ENCODE measurements at regions not wholly inside any gene's neighbourhood (a gene's known extent, or its start where the extent isn't known, plus 50 kb on each side); places are given as distances from the start of the nearest gene placed in this dataset.
"Not testable (repeated sequence)": the region's sequence is repeated elsewhere in the genome, so short reads cannot be mapped to it uniquely, and the experiment has no call there.

GRCh38 chr1:104636581-104636980 lies 886.9 kb downstream of the AMY1C start:
- TF ChIP-seq TAF1 (IDR thresholded peaks at IDR 0.05; ENCODE audit: borderline replicate concordance, low read depth, low read length): no peak
- TF ChIP-seq POLR2AphosphoS5 (IDR thresholded peaks at IDR 0.05; ENCODE audit: low read depth, low read length): no peak
- TF ChIP-seq POLR2A (IDR thresholded peaks at IDR 0.05; ENCODE audit: low read depth, low read length): no peak
- no peak for FAIRE-seq
- DNase-seq (ENCODE audit: insufficient read length): no peak

- TF ChIP-seq TAF1 (IDR thresholded peaks at IDR 0.05; ENCODE audit: borderline replicate concordance, low read depth, low read length) (no peak), POLR2A (IDR thresholded peaks at IDR 0.05; ENCODE audit: low read depth, low read length) (no peak)
- no peak for FAIRE-seq
Measured at GRCh38 chr1:104646233-104646632, 896.5 kb downstream of the AMY1C start.

GRCh38 chr1:104648269-104648691 lies 898.6 kb downstream of the AMY1C start:
- peak; percentile 79 for FAIRE-seq
- TF ChIP-seq TAF1 (IDR thresholded peaks at IDR 0.05; ENCODE audit: borderline replicate concordance, low read depth, low read length) (no peak), POLR2AphosphoS5 (IDR thresholded peaks at IDR 0.05; ENCODE audit: low read depth, low read length) (no peak), POLR2A (IDR thresholded peaks at IDR 0.05; ENCODE audit: low read depth, low read length) (no peak)
- no peak for DNase-seq (ENCODE audit: insufficient read length)

More at GRCh38 chr1:104646233-104646632, 896.5 kb downstream of the AMY1C start:
- no peak for DNase-seq (ENCODE audit: insufficient read length)

GRCh38 chr1:104664374-104664773 lies 914.7 kb downstream of the AMY1C start:
- not testable (repeated sequence) for FAIRE-seq

GRCh38 chr1:104665300-104665699 lies 915.6 kb downstream of the AMY1C start:
- DNase-seq (ENCODE audit: insufficient read length) (no peak), FAIRE-seq (no peak)

More at GRCh38 chr1:104664374-104664773, 914.7 kb downstream of the AMY1C start:
- DNase-seq (ENCODE audit: insufficient read length): not testable (repeated sequence)

GRCh38 chr1:104671684-104672353 lies 922.1 kb downstream of the AMY1C start:
- DNase-seq (ENCODE audit: insufficient read length) (no peak), FAIRE-seq (no peak)
- TF ChIP-seq TAF1 (IDR thresholded peaks at IDR 0.05; ENCODE audit: borderline replicate concordance, low read depth, low read length): no peak
- no peak for TF ChIP-seq POLR2AphosphoS5 (IDR thresholded peaks at IDR 0.05; ENCODE audit: low read depth, low read length)
- TF ChIP-seq POLR2A (IDR thresholded peaks at IDR 0.05; ENCODE audit: low read depth, low read length): no peak

More at GRCh38 chr1:104665300-104665699, 915.6 kb downstream of the AMY1C start:
- no peak for TF ChIP-seq POLR2AphosphoS5 (IDR thresholded peaks at IDR 0.05; ENCODE audit: low read depth, low read length)
- TF ChIP-seq POLR2A (IDR thresholded peaks at IDR 0.05; ENCODE audit: low read depth, low read length): no peak
- TF ChIP-seq TAF1 (IDR thresholded peaks at IDR 0.05; ENCODE audit: borderline replicate concordance, low read depth, low read length): no peak

GRCh38 chr1:104699433-104699832 lies 949.7 kb downstream of the AMY1C start:
- FAIRE-seq (no peak), DNase-seq (ENCODE audit: insufficient read length) (no peak)
- TF ChIP-seq POLR2AphosphoS5 (IDR thresholded peaks at IDR 0.05; ENCODE audit: low read depth, low read length): no peak
- TF ChIP-seq TAF1 (IDR thresholded peaks at IDR 0.05; ENCODE audit: borderline replicate concordance, low read depth, low read length): no peak
- TF ChIP-seq POLR2A (IDR thresholded peaks at IDR 0.05; ENCODE audit: low read depth, low read length): no peak

GRCh38 chr1:104702731-104703130 lies 953.0 kb downstream of the AMY1C start:
- no peak for DNase-seq (ENCODE audit: insufficient read length)
- no peak for TF ChIP-seq POLR2A (IDR thresholded peaks at IDR 0.05; ENCODE audit: low read depth, low read length)
- no peak for TF ChIP-seq TAF1 (IDR thresholded peaks at IDR 0.05; ENCODE audit: borderline replicate concordance, low read depth, low read length)
- no peak for TF ChIP-seq POLR2AphosphoS5 (IDR thresholded peaks at IDR 0.05; ENCODE audit: low read depth, low read length)
- no peak for FAIRE-seq

GRCh38 chr1:104706631-104707147 lies 957.0 kb downstream of the AMY1C start:
- no peak for FAIRE-seq
- no peak for TF ChIP-seq POLR2A (IDR thresholded peaks at IDR 0.05; ENCODE audit: low read depth, low read length)
- TF ChIP-seq TAF1 (IDR thresholded peaks at IDR 0.05; ENCODE audit: borderline replicate concordance, low read depth, low read length): no peak
- TF ChIP-seq POLR2AphosphoS5 (IDR thresholded peaks at IDR 0.05; ENCODE audit: low read depth, low read length): no peak

GRCh38 chr1:104718752-104719151 lies 969.1 kb downstream of the AMY1C start:
- no peak for DNase-seq (ENCODE audit: insufficient read length)
- FAIRE-seq: no peak
- TF ChIP-seq TAF1 (IDR thresholded peaks at IDR 0.05; ENCODE audit: borderline replicate concordance, low read depth, low read length): no peak
- TF ChIP-seq POLR2AphosphoS5 (IDR thresholded peaks at IDR 0.05; ENCODE audit: low read depth, low read length): no peak
- TF ChIP-seq POLR2A (IDR thresholded peaks at IDR 0.05; ENCODE audit: low read depth, low read length): no peak

More at GRCh38 chr1:104706631-104707147, 957.0 kb downstream of the AMY1C start:
- DNase-seq (ENCODE audit: insufficient read length): no peak

- TF ChIP-seq TAF1 (IDR thresholded peaks at IDR 0.05; ENCODE audit: borderline replicate concordance, low read depth, low read length) (no peak), POLR2AphosphoS5 (IDR thresholded peaks at IDR 0.05; ENCODE audit: low read depth, low read length) (no peak), POLR2A (IDR thresholded peaks at IDR 0.05; ENCODE audit: low read depth, low read length) (no peak)
Measured at GRCh38 chr1:104720741-104721140, 971.0 kb downstream of the AMY1C start.

GRCh38 chr1:104726917-104727316 lies 977.2 kb downstream of the AMY1C start:
- no peak for TF ChIP-seq POLR2AphosphoS5 (IDR thresholded peaks at IDR 0.05; ENCODE audit: low read depth, low read length)
- TF ChIP-seq POLR2A (IDR thresholded peaks at IDR 0.05; ENCODE audit: low read depth, low read length): no peak
- TF ChIP-seq TAF1 (IDR thresholded peaks at IDR 0.05; ENCODE audit: borderline replicate concordance, low read depth, low read length): no peak
- no peak for FAIRE-seq
- no peak for DNase-seq (ENCODE audit: insufficient read length)

More at GRCh38 chr1:104720741-104721140, 971.0 kb downstream of the AMY1C start:
- no peak for FAIRE-seq
- DNase-seq (ENCODE audit: insufficient read length): no peak
